ENCODE measurements at regions not wholly inside any gene's neighbourhood (a gene's known extent, or its start where the extent isn't known, plus 50 kb on each side); places are given as distances from the start of the nearest gene placed in this dataset.

DNA sequence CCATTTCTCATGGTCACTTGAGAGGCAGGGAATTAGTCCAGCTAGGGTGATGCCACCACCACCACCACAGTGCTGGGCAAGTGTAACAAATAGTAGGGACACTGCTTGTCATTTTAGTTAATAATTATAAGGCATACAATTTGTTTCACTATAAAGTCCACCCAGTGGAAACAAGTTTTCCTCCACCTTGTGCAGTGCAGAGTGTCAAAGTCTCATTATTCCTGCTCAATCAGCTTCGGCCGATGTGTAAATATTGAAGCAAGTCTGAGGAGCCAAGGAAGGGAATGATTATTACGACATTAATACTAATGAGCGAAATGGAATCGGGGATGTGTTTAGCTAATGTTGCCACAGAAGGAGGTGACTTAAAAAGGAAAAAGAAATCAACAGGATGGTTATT lies 340.4 kb downstream of the NKX6-1 start:
- H3K27ac ChIP-seq (replicated peaks in 1 of 4), result peak overlapping the region; percentile 42 to 71 (median 62)
- TF ChIP-seq, protein P1, sequence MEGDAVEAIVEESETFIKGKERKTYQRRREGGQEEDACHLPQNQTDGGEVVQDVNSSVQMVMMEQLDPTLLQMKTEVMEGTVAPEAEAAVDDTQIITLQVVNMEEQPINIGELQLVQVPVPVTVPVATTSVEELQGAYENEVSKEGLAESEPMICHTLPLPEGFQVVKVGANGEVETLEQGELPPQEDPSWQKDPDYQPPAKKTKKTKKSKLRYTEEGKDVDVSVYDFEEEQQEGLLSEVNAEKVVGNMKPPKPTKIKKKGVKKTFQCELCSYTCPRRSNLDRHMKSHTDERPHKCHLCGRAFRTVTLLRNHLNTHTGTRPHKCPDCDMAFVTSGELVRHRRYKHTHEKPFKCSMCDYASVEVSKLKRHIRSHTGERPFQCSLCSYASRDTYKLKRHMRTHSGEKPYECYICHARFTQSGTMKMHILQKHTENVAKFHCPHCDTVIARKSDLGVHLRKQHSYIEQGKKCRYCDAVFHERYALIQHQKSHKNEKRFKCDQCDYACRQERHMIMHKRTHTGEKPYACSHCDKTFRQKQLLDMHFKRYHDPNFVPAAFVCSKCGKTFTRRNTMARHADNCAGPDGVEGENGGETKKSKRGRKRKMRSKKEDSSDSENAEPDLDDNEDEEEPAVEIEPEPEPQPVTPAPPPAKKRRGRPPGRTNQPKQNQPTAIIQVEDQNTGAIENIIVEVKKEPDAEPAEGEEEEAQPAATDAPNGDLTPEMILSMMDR (IDR thresholded peaks at IDR 0.05), result no peak
- TF ChIP-seq EP300 (IDR thresholded peaks at IDR 0.05) (no peak), POLR2A (IDR thresholded peaks at IDR 0.05; ENCODE audit: low read depth) (no peak), POLR2AphosphoS5 (IDR thresholded peaks at IDR 0.05) (no peak)
- intact Hi-C loops (cut with DNase I), result loop anchor here (5.0 kb wide), 1 partner anchor 74 kb away; no protein-coding TSS in a partner anchor
- WGBS, result 56% methylated on average over 5 of the region's 5 CpGs
- H3K4me3 ChIP-seq, result no peak overlapping the region
- no peaks in the 10 kb centered on the region for H3K27me3 ChIP-seq
- peaks cover 0 to 64% (median 41%) of the 10 kb centered on the region in 4 donors for H3K4me1 ChIP-seq
- no peaks in the 10 kb centered on the region for H3K36me3 ChIP-seq
- H3K9me3 ChIP-seq, result no peaks in the 10 kb centered on the region
- DNase-seq (ENCODE audit: extremely low spot score), result no peak

GRCh38 chr4:84151574-84151973 lies 347.5 kb downstream of the NKX6-1 start:
- 66% methylated on average over 2 of the region's 2 CpGs for WGBS
- H3K27me3 ChIP-seq, result no peaks in the 10 kb centered on the region
- H3K4me3 ChIP-seq, result no peak overlapping the region
- H3K9me3 ChIP-seq, result no peaks in the 10 kb centered on the region
- H3K4me1 ChIP-seq, result peaks cover 0 to 24% (median 4%) of the 10 kb centered on the region in 4 donors
- H3K27ac ChIP-seq (replicated peaks in 1 of 4), result no peak overlapping the region
- H3K36me3 ChIP-seq, result no peaks in the 10 kb centered on the region
- intact Hi-C loops (cut with DNase I), result no loop called here
- TF ChIP-seq, protein P1 (IDR thresholded peaks at IDR 0.05), result peak in 1 of 3 experiments; percentile 6
- TF ChIP-seq EP300 (IDR thresholded peaks at IDR 0.05), result no peak
- no peak for TF ChIP-seq POLR2A (IDR thresholded peaks at IDR 0.05; ENCODE audit: low read depth)
- no peak for DNase-seq (ENCODE audit: extremely low spot score)

- TF ChIP-seq, protein P1 (IDR thresholded peaks at IDR 0.05), result no peak
- TF ChIP-seq POLR2AphosphoS5 (IDR thresholded peaks at IDR 0.05), result no peak
- no peak for TF ChIP-seq EP300 (IDR thresholded peaks at IDR 0.05)
- TF ChIP-seq POLR2A (IDR thresholded peaks at IDR 0.05; ENCODE audit: low read depth), result no peak
- intact Hi-C loops (cut with DNase I), result no loop called here
- H3K4me1 ChIP-seq, result peaks cover 0 to 27% (median 16%) of the 10 kb centered on the region in 4 donors
- H3K27ac ChIP-seq (replicated peaks in 1 of 4), result no peak overlapping the region
- H3K9me3 ChIP-seq, result no peaks in the 10 kb centered on the region
- H3K36me3 ChIP-seq, result no peaks in the 10 kb centered on the region
- H3K4me3 ChIP-seq, result no peak overlapping the region
- DNase-seq (ENCODE audit: extremely low spot score), result no peak
- WGBS, result 100% methylated on average over 1 of the region's 1 CpG
- no peaks in the 10 kb centered on the region for H3K27me3 ChIP-seq
These were observed 348.9 kb downstream of the NKX6-1 start for GRCh38 chr4:84150177-84150576.

DNA sequence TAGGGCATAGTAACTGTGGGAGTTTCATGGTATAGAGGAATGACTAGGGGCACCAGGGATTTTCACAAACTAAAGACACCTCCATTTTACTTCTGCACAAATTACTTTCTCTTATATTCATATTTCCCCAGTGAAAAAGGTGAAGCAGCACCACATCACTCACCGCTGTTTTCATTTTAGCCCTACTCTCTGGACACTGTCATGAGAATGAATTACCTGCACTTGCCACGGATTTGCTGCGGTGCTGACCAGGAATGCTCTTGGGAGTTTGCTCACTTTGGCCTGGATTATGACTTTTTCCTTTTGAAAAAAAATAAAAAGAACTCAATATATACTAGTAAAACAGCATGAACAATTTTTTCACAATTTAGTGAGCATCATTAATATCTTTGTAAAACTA lies 351.3 kb downstream of the NKX6-1 start:
- 92% methylated on average over 3 of the region's 3 CpGs for WGBS
- Histone ChIP-seq H3K27me3 (no peaks in the 10 kb centered on the region), H3K9me3 (no peaks in the 10 kb centered on the region), H3K36me3 (no peaks in the 10 kb centered on the region), H3K4me1 (peaks cover 0 to 22% (median 18%) of the 10 kb centered on the region in 4 donors), H3K4me3 (no peak overlapping the region), H3K27ac (replicated peaks in 1 of 4) (no peak overlapping the region)
- DNase-seq (ENCODE audit: extremely low spot score), result no peak
- TF ChIP-seq, protein P1 (IDR thresholded peaks at IDR 0.05), result no peak
- TF ChIP-seq POLR2A (IDR thresholded peaks at IDR 0.05; ENCODE audit: low read depth) (no peak), EP300 (IDR thresholded peaks at IDR 0.05) (no peak), POLR2AphosphoS5 (IDR thresholded peaks at IDR 0.05) (no peak)
- intact Hi-C loops (cut with DNase I), result no loop called here

DNA sequence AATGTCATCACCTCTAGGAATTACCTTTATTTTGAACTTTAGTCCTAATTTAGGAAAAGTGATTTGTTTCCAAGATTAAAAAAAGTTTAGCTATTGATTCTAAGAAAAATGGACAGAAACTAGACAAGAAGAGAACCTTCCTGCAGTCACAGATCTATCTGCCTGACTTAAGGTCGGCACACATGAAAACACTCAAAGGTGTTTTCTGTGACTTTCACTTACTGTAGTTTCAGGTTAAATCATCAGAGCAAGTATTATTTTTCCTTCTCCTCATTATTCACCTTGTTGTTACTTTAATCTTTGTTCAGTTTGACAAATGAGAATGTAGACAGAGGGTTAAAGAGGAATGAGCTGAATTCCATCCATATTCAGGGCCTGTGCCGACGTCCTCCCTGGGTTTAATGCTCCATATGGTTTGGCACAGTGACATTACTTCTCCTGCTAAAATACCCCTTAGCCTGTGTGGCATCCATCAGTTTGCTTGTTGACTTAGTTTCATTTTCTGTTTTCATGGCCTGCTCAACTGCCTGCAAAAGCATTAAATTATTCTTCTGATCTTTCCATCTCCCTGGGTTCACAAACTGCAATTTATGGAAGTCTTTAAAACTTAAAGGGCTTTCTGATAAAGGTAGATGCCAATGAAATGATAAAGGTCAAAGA lies 352.7 kb downstream of the NKX6-1 start:
- no peaks in the 10 kb centered on the region for H3K36me3 ChIP-seq
- TF ChIP-seq POLR2AphosphoS5 (IDR thresholded peaks at IDR 0.05), result no peak
- TF ChIP-seq, protein P1 (IDR thresholded peaks at IDR 0.05), result no peak
- no peak for TF ChIP-seq EP300 (IDR thresholded peaks at IDR 0.05)
- TF ChIP-seq POLR2A (IDR thresholded peaks at IDR 0.05; ENCODE audit: low read depth), result no peak
- WGBS, result 29% methylated on average over 3 of the region's 3 CpGs
- peak overlapping the region in 1 of 4 donors; percentile 38 for H3K4me3 ChIP-seq
- no peaks in the 10 kb centered on the region for H3K27me3 ChIP-seq
- intact Hi-C loops (cut with DNase I), result no loop called here
- no peaks in the 10 kb centered on the region for H3K9me3 ChIP-seq
- H3K4me1 ChIP-seq, result peaks cover 0 to 19% (median 16%) of the 10 kb centered on the region in 4 donors
- no peak for DNase-seq (ENCODE audit: extremely low spot score)
- H3K27ac ChIP-seq (replicated peaks in 1 of 4), result no peak overlapping the region
